Lung (tissue), 11 donors: ENCODE measurements at regions not wholly inside any gene's neighbourhood (a gene's known extent, or its start where the extent isn't known, plus 50 kb on each side); places are given as distances from the start of the nearest gene placed in this dataset.

ENCODE experiments used
- ATAC-seq: fragments of 200-7000 bp; cut with Tn5 transposase; one replicate; pipeline ENCODE4 v1.9.1; 2020; ENCODE audit warnings: moderate number of reproducible peaks; ENCODE audit not compliant: insufficient read depth, low FRiP score
- DNase-seq, 3 donors: peaks; one replicate each; pipeline ENCODE4 v3.0.0-alpha.2; 2013 to 2017
- H3K27ac ChIP-seq, 2 donors: one replicate each; pipeline ENCODE4 v1.5.1; 2013; ENCODE audit warnings: mild to moderate bottlenecking in 2 of 2, moderate library complexity in 2 of 2, control low read depth in 1 of 2, inconsistent platforms in 1 of 2, low read depth in 1 of 2, low read length in 1 of 2
- H3K27me3 ChIP-seq, 3 donors: one replicate each; pipeline ENCODE4 v1.5.1; 2013; ENCODE audit warnings: low read length in 2 of 3; ENCODE audit not compliant: control insufficient read depth in 3 of 3, insufficient read depth in 3 of 3
- H3K36me3 ChIP-seq, 4 donors: one replicate each; pipeline ENCODE4 v1.5.1; 2013; ENCODE audit warnings: low read length in 4 of 4, mild to moderate bottlenecking in 1 of 4, moderate library complexity in 1 of 4; ENCODE audit not compliant: control insufficient read depth in 4 of 4, insufficient read depth in 4 of 4
- H3K4me1 ChIP-seq, 5 donors: one replicate each; pipeline ENCODE4 v1.5.1; 2013; ENCODE audit warnings: low read length in 5 of 5, mild to moderate bottlenecking in 2 of 5, moderate library complexity in 1 of 5; ENCODE audit not compliant: control insufficient read depth in 5 of 5, insufficient read depth in 5 of 5
- H3K4me3 ChIP-seq: one replicate; pipeline ENCODE4 v1.5.1; 2013; ENCODE audit warnings: mild to moderate bottlenecking, control low read depth, moderate library complexity
- H3K9ac ChIP-seq, 2 donors: one replicate each; pipeline ENCODE4 v1.5.1; 2013; ENCODE audit warnings: low read length in 2 of 2, control low read depth in 1 of 2; ENCODE audit not compliant: insufficient read depth in 1 of 2
- H3K9me3 ChIP-seq, 4 donors: one replicate each; pipeline ENCODE4 v1.5.1; 2013; ENCODE audit warnings: low read length in 3 of 4, mild to moderate bottlenecking in 1 of 4, moderate library complexity in 1 of 4; ENCODE audit not compliant: control insufficient read depth in 4 of 4, insufficient read depth in 3 of 4
- WGBS, 2 donors: extraction: QIAGEN DNeasy Blood & Tissue Kit; methylation state at CpG; one replicate each; pipeline ENCODE4 v1.1.7; 2013; 5-methylcytosine and 5-hydroxymethylcytosine counted together
- TF ChIP-seq, protein P1 (sequence below): IDR thresholded peaks from 2 replicates; pipeline ENCODE4 v1.5.1; 2012; ENCODE audit warnings: mild to moderate bottlenecking; ENCODE audit errors: control extremely low read depth, extremely low read depth
- donor health status: control.
- donor health status: control.
- donor health status: Bipolar disorder and iron deficiency.
- donor health status: healthy.
- donor health status: DM: yes; HTN: yes; CAD: no.

DNA sequence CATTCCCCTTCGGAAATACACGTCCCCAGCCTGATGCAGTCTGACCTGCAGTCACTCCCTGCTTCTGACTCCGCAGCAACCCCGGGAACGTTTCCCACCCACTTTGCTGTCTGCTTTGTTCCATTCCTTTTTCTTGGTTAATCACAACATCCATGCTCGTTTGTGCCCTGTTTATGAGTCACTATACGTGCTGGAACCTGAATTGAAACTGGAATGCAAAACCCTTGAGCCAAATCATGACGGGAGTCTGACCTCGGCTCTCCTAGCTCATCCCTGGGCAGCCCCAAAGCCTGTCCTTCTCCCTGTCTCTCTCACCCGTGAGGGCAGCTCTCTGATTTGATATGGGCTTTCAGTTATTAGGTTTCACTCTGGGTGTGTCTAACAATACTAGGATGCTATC, 57.1 kb upstream of the RNF152 start:
- Histone ChIP-seq H3K4me3 (no peak overlapping the region), H3K9me3 (no peaks in the 10 kb centered on the region), H3K4me1 (peaks cover 0 to 15% (median 0%) of the 10 kb centered on the region in 5 donors), H3K27ac (no peak overlapping the region), H3K27me3 (no peaks in the 10 kb centered on the region), H3K36me3 (no peaks in the 10 kb centered on the region), H3K9ac (no peak overlapping the region)
- 76 to 90% methylated on average over 10 of the region's 10 CpGs for WGBS, 2 donors
- ATAC-seq, result no peak
- TF ChIP-seq, protein P1, sequence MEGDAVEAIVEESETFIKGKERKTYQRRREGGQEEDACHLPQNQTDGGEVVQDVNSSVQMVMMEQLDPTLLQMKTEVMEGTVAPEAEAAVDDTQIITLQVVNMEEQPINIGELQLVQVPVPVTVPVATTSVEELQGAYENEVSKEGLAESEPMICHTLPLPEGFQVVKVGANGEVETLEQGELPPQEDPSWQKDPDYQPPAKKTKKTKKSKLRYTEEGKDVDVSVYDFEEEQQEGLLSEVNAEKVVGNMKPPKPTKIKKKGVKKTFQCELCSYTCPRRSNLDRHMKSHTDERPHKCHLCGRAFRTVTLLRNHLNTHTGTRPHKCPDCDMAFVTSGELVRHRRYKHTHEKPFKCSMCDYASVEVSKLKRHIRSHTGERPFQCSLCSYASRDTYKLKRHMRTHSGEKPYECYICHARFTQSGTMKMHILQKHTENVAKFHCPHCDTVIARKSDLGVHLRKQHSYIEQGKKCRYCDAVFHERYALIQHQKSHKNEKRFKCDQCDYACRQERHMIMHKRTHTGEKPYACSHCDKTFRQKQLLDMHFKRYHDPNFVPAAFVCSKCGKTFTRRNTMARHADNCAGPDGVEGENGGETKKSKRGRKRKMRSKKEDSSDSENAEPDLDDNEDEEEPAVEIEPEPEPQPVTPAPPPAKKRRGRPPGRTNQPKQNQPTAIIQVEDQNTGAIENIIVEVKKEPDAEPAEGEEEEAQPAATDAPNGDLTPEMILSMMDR, result no peak
- DNase-seq, result no peak

DNA sequence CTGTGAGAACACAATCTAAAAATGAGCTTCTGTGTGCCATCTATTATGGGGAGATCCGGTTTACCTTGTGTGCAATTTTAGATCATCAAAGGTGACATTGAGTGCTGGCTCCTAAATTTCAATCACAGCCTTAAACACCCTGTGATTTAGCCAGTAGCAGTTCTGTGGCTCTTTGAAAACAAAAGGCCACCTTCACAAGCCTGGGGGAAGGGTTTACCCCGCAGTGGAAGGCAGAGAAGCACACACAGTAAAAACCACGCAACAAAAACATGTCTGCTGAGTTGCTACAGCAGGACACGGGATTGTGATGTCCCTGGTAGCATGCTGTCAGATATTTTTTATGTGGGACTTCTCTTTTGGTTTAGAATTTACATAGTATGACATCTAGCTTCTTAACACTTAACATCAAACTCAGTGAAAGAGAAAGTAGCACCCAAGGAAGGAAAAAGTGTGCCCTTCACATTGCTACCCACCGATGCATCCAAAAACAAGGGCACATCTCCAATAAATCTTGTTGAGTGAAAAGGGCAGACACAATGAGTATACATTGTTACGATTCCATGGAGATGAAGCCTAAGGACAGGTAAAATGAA, 56.1 kb upstream of the RNF152 start:
- peaks cover 0 to 15% (median 0%) of the 10 kb centered on the region in 5 donors for H3K4me1 ChIP-seq
- H3K27ac ChIP-seq, result no peak overlapping the region
- H3K36me3 ChIP-seq, result no peaks in the 10 kb centered on the region
- no peak for DNase-seq
- ATAC-seq, result no peak
- H3K4me3 ChIP-seq, result no peak overlapping the region
- 80 to 91% methylated on average over 6 of the region's 6 CpGs for WGBS, 2 donors
- H3K27me3 ChIP-seq, result no peaks in the 10 kb centered on the region
- TF ChIP-seq, protein P1, result no peak
- H3K9me3 ChIP-seq, result no peaks in the 10 kb centered on the region
- H3K9ac ChIP-seq, result no peak overlapping the region

DNA sequence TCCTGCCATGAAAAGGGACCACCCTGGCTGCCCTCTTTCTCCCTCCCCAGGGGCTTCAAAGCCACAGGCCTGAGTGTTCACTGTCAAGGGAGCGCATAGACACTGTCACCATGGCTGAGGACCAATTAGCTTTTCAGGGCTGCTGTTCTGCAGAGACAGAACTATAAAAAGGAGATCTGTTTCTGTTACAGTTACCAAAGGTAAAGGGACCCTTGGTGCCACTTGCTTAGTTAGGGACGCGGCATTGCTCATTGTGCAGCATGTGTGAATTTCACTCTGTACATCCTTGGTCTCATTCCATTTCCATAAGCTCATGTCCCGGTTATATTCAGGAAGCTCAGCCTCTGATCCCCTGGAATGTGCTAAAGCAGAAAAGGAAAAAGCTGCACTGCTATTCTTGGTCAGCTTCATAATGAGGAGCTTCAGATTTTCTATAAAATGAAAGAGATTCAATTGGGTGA, 55.5 kb upstream of the RNF152 start:
- peaks cover 0 to 15% (median 0%) of the 10 kb centered on the region in 5 donors for H3K4me1 ChIP-seq
- H3K9me3 ChIP-seq, result no peaks in the 10 kb centered on the region
- no peak overlapping the region for H3K27ac ChIP-seq
- H3K27me3 ChIP-seq, result no peaks in the 10 kb centered on the region
- H3K4me3 ChIP-seq, result no peak overlapping the region
- peak; percentile 56 to 74 (median 63) for DNase-seq
- H3K36me3 ChIP-seq, result no peaks in the 10 kb centered on the region
- no peak for ATAC-seq
- TF ChIP-seq, protein P1, result no peak
- H3K9ac ChIP-seq, result no peak overlapping the region
- WGBS, 2 donors, result 67 to 76% methylated on average over 4 of the region's 4 CpGs

DNA sequence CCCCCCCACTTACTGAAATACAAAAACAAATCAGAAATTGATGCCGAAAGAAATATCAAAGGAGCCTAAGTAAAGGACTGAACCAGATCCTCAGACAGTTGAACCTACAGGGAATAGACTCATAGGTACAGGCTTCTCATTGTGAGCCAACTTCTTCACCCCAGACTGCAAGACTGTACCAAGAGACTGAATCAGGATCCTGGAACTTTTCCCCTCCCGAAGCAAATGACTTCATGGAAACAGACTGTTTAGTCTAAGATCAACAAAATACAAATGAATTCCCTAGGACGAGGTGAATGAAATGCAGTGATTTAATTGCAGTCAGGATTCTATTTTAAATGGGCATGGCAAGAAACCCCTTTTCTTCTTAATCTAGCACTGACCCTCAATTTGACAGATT, 53.6 kb upstream of the RNF152 start:
- no peaks in the 10 kb centered on the region for H3K36me3 ChIP-seq
- no peak overlapping the region for H3K27ac ChIP-seq
- H3K9ac ChIP-seq, result no peak overlapping the region
- peak in 2 of 3 donors; percentile 52 to 56 for DNase-seq
- H3K27me3 ChIP-seq, result no peaks in the 10 kb centered on the region
- 70 to 80% methylated on average over 3 of the region's 3 CpGs for WGBS, 2 donors
- no peak overlapping the region for H3K4me3 ChIP-seq
- H3K4me1 ChIP-seq, result peaks cover 0 to 25% (median 0%) of the 10 kb centered on the region in 5 donors
- H3K9me3 ChIP-seq, result no peaks in the 10 kb centered on the region
- TF ChIP-seq, protein P1, result no peak
- ATAC-seq, result no peak
